Eye (tissue), 1 donor: ENCODE measurements at regions not wholly inside any gene's neighbourhood (a gene's known extent, or its start where the extent isn't known, plus 50 kb on each side); places are given as distances from the start of the nearest gene placed in this dataset.
"Not testable (repeated sequence)": the region's sequence is repeated elsewhere in the genome, so short reads cannot be mapped to it uniquely, and the experiment has no call there.

ENCODE experiments used
- DNase-seq: peaks from one replicate; pipeline ENCODE4 v3.0.0-alpha.2; 2015

GRCh38 chr12:11446372-11446771 is 51.0 kb upstream of the PRB2 start:
- no peak for DNase-seq

DNA sequence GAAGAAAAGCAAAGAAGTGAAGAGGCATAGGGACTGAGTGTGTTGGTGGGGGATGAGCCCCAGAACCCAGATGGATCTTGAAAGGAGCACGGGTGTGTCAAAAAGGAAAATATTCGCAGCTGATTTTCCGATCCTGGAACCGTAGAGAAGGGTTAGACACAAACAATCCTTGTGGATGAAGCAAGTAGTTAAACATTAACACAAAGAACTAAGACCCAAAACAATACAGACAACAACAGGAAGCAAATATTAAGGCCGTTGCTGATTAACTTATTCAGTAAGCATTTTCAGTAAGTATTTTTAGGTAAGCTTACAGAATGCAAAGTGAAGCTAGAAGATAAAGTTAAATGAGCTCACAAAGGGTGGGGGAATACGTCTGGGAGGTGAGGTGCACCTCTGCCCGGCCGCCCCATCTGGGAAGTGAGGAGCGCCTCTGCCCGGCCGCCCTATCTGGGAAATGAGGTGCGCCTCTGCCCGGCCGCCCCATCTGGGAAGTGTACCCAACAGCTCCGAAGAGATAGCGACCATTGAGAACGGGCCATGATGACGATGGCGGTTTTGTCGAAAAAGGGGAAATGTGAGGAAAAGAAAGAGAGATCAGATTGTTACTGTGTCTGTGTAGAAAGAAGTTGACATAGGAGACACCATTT is 62.8 kb upstream of the PRB2 start:
- DNase-seq, result no peak

GRCh38 chr12:11460343-11461023 is 65.1 kb upstream of the PRB2 start:
- DNase-seq, result no peak

DNA sequence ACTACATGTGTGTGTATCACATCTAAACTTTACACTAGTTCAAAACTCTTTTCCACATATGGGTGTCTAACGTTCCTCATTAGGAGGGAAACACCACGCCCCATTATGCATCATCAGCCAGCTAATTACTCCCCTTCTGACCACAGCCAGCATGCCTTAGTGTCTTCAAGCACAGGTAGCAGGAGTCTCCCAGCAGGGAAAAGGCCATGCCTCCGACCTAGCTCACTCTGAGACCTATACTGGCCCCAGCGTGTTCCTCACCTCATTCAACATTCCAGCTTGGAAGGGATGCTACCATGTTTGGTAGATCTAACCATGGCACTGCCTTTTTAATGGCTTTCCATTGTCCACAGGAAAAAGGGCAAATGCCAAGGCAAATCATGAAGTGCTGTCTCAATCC is 66.1 kb upstream of the PRB2 start:
- no peak for DNase-seq

- DNase-seq, result no peak
Measured at GRCh38 chr12:11477110-11477509, 81.7 kb upstream of the PRB2 start.

DNA sequence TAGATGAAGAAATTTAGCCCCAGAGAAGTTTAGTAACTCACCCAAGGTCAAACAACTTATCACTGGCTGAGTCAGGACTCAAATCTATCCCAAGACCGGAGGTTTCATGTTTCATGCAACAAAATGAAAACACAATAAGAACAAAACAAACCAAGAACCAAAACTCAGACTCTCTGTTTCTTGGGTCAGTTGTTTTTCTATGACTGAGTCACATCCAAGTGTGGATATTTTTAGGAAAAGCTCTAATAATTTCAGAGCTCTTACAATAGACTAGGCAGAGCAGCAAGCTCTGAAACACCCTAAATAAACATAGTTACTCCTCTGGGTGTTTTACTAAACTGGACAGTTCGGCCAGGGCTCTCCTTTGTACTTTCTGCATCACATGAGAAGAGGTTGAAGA is 87.6 kb upstream of the PRB2 start:
- DNase-seq, result no peak

- DNase-seq, result peak; percentile 93
Measured at GRCh38 chr12:11486623-11487444, 91.5 kb upstream of the PRB2 start.

DNA sequence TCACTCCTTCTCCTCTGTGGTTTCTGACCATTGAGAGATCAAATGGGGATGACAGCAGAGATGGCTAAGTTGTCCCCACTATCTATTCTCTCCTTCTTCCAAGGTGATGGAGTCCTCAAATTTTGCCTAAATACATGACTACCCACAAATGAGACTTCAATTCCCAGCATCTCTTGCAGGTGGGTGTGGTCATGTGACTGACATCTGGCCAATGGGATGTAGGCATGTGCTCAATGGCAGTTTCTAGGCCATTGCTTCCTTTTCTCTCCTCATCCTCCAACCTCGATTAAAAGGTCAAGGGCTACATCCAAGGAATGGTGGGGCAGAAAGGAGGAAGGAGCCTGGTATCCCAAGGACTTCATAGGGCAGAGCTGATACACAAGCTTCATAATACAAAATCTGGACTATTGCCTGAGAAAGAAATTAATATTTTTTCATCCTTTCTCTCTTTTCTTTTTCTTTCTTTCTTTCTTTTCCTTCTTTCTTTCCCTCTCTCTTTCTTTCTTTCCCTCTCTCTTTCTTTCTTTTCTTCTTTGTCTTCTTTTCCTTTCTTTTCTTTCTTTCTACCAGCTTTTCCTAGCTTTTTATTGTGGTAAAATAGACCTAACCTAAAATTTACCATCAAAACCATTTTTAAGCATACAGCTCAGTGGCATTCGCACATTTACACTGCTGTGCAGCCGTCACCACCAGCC is 100.9 kb upstream of the PRB2 start:
- no peak for DNase-seq

DNA sequence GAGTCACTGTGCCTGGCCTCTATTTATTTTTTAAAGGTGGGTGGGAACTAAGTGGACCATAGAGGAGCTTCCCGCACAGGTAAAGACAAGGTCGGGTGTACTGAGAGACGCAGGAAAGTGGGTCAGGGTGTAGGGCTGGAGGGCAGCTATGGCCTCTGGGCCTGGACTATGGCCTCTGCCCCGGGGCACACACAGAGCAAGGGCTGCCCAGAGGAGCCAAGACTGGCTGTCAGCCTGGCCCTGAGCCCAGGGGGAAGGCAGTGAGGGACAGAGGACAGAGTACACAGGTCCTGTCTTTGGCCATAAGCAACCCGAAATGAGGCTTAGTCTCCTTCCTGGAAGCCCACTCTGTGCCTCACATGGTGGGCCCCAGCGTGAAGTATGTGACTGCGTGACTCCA is 102.1 kb upstream of the PRB2 start:
- no peak for DNase-seq

DNA sequence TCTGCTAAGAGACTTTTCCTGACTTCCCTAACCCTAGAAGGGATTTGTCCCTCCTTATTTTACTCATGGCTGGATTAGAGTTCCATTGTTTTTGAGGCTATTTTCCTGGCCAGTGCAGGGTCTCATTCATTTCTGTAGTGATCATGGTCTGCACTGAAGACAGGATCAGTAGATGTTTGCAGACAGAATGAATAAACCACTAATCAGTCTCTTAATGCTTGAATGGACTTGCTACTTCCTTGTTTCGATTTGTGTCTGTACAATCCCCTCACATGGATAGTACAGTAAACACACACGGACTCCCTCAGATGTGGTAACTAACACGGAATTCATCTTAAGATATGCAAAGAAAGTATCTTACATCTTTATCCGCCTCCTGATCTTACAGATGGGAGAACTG is 102.6 kb upstream of the PRB2 start:
- no peak for DNase-seq

GRCh38 chr12:11498574-11498973 is 103.2 kb upstream of the PRB2 start:
- DNase-seq, result not testable (repeated sequence)

- DNase-seq, result no peak
Measured at GRCh38 chr12:11499806-11500187, 104.4 kb upstream of the PRB2 start.

DNA sequence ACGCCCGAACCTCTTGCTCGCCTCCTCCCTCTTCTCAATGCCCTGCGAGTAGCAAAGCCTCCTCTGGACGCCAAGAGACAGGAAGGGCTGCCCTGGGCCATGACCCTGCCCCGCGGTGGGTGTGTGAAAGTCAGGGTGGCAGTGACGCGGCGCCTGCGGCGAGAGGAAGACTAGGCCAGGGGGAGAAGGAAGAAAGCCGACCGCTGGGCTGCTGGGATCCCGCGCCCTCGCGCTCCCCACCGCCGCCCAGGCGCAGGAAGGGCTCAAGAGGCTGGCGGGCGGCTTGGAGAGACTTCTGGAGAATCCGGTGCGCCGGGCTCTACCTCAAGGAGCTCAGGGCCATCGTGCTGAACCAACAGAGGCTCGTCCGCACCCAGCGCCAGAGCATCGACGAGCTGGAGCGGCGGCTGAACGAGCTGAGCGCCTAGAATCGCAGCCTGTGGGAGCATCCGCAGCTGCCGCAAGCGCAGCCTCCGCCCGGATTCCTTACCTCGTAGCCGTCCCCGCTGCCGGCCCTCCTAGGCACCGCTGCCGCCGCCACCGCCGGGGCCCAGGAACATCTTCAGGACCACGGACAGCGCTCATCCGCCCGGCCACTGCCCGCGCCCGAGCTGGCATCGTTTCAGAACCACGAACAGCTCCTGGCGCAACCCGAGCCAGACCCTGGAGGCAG is 105.0 kb upstream of the PRB2 start:
- peak; percentile 96 for DNase-seq

GRCh38 chr12:11500861-11501230 is 105.5 kb upstream of the PRB2 start:
- DNase-seq, result no peak

- no peak for DNase-seq
Measured at GRCh38 chr12:11508699-11509098, 113.3 kb upstream of the PRB2 start.

DNA sequence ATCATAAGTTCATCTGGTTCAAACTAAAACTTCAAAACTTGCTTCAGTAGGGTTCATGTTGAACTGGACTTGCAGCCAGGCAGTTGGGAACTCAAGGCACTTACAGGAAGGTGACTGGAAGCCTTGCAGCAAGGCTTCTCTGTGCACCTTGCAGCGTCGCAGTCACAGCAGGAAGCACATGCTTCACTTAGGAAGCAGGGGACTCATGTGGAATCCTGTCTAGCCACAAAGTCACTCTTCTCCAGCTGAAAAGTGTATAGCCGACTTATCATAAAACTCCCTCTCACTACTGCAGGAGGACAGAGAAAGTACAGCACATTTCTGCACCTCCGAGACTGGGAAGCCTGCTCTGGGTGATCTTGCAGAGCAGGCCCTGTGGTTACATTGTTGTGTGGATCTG is 114.0 kb upstream of the PRB2 start:
- DNase-seq, result no peak

DNA sequence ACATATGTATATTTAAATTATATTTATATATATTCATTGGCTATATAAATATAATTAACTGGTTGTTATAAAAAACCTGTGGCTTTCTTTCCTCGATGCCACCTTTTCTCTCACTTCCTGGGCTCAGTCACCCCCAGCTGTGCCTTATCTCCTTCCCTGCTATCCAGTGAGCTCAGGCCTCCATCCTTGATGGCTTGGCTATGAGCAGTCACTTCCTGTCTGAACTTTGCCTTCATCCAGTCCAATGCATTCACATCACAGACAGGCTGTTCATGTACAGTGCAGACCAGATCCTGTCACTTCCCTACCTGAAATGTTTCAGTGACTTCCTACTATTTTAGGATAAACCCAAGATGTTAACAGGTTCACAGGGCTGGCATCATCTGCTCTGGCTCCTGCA is 115.3 kb upstream of the PRB2 start:
- no peak for DNase-seq

DNA sequence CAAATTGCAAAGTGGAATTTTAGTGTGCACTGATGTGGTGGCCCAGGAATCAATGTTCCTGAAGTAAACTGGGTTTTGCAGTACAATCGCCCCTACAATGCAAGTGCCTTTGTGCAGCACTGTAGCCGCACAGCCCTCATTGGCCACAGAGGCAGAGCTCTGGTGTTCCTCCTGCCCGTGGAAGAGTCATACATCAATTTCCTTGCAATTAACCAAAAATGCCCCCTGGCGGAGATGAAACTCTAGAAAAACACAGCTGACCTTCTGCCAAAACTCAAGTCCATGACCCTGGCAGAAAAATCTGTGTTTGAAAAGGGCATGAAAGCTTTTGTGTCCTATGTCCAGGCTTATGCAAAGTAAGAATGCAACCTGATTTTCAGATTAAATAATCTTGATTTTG is 117.9 kb upstream of the PRB2 start:
- DNase-seq, result no peak

DNA sequence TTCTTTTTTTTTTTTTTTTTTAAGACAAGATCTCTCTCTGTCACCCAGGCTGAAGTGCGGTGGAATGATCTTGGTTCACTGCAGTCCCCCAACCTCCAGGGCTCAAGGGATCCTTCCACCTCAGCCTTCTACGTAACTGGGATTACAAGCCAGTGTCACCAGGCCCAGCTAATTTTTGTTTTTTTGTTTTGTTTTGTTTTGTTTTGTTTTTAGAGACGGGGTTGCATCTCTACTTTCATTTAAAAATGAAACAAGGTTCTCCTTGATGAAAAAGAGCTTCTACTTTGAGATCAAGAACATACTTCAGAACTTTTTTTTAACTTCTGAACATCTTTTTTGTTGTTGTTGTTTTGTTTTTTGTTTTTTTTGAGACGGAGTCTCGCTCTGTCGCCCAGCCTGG is 121.7 kb upstream of the PRB2 start:
- DNase-seq, result no peak

DNA sequence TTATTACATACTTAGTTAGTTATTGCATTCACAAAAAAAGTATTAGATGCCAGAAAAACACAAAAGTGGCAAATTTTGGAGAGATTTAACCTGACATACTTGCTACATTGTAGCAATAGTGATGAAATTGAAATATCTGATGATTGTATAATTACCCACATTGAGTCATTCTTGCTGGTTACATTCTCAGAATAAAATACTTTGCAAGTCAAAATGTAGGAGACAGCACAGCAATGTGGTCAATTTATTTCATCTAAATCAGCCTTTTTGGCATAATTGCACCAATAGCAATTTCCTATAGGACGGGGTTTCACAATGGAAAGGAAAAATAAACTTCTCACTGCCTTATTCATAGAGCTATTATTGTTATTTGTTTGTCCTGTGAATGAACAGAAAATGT is 125.0 kb upstream of the ETV6 start:
- no peak for DNase-seq

DNA sequence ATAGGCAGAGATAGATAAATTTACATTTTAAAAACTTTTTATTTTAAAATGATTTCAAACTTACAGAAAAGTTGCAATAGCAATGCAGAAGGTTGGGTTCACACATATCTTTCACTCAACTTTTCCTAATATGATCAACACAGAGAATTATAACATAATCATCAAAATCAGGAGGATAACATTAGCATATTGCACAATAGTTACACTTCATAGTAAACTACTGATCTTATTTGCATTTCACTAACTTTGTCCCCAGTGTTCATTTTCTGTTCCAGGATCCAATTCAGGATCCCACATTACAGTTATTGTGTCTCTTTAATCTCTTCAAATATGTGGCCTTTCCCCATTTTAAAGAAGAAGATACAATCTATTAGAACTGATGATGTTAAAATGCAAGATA is 115.4 kb upstream of the ETV6 start:
- no peak for DNase-seq

GRCh38 chr12:11535127-11535526 is 114.3 kb upstream of the ETV6 start:
- no peak for DNase-seq

- no peak for DNase-seq
Measured at GRCh38 chr12:11539156-11539555, 110.3 kb upstream of the ETV6 start.
